B cell (primary cell): ENCODE measurements at regions not wholly inside any gene's neighbourhood (a gene's known extent, or its start where the extent isn't known, plus 50 kb on each side); places are given as distances from the start of the nearest gene placed in this dataset.

Source experiments
- ATAC-seq: fragments of 200-7000 bp; cut with Tn5 transposase; one replicate; pipeline ENCODE4 v1.10.0; 2021; ENCODE audit warnings: low read depth, mild to moderate bottlenecking, moderate number of reproducible peaks, moderate library complexity
- CTCF ChIA-PET: fragments of 350-600 bp; sonication (Branson Sonifier 250); formaldehyde crosslinking; loops from one replicate; lab custom pipeline; 2021; ENCODE audit warnings: antibody characterized with exemption, inconsistent platforms; lab: Charles Lee
- POLR2A ChIA-PET: fragments of 350-600 bp; sonication (Branson Sonifier 250); formaldehyde crosslinking; loops from one replicate; lab custom pipeline; 2021; ENCODE audit warnings: antibody characterized with exemption; lab: Charles Lee
- DNase-seq: peaks from one replicate; pipeline ENCODE4 v3.0.0; 2013
- H2AFZ ChIP-seq: 2 replicates; pipeline ENCODE4 v1.6.1; 2012; ENCODE audit warnings: mild to moderate bottlenecking, low read depth, low read length; ENCODE audit not compliant: insufficient read depth, poor library complexity, severe bottlenecking
- H3K27ac ChIP-seq, 2 donors: 1 replicate in 1 of 2; 2 replicates in 1 of 2; pipeline ENCODE4 v1.5.1; 2012 to 2013; ENCODE audit warnings: low read length in 2 of 2, mild to moderate bottlenecking in 2 of 2, moderate library complexity in 1 of 2
- H3K27me3 ChIP-seq, 4 experiments: fragments of 200-600 bp in 1 of 4; sonication (generic) in 1 of 4; replicated peaks in 1 of 4; 1 replicate in 2 of 4; 2 replicates in 2 of 4; pipeline versions ENCODE4 v1.6.1 to v1.7.0; 2013 to 2016; ENCODE audit warnings: low read length in 3 of 4, mild to moderate bottlenecking in 2 of 4, mixed read lengths in 1 of 4, moderate library complexity in 1 of 4; ENCODE audit not compliant: insufficient read depth in 4 of 4, control insufficient read depth in 3 of 4; ENCODE audit errors: control extremely low read depth in 1 of 4
- H3K36me3 ChIP-seq, 2 experiments: replicated peaks in 1 of 2; 1 replicate in 1 of 2; 2 replicates in 1 of 2; pipeline versions ENCODE4 v1.6.1 to v1.7.1; 2013; ENCODE audit warnings: low read length in 1 of 2; ENCODE audit not compliant: insufficient read depth in 2 of 2, control insufficient read depth in 1 of 2; ENCODE audit errors: control extremely low read depth in 1 of 2, extremely low read depth in 1 of 2
- H3K4me1 ChIP-seq, 2 donors: fragments of 200-600 bp in 1 of 2; sonication (generic) in 1 of 2; 1 replicate in 1 of 2; 2 replicates in 1 of 2; pipeline versions ENCODE4 v1.5.1 to v1.6.1; 2013 to 2017; ENCODE audit warnings: low read length in 2 of 2; ENCODE audit not compliant: control insufficient read depth in 2 of 2, insufficient read depth in 2 of 2
- H3K4me2 ChIP-seq: replicated peaks from 2 replicates; pipeline ENCODE3; 2012; ENCODE audit warnings: mild to moderate bottlenecking, low read depth, low read length; ENCODE audit not compliant: poor library complexity, severe bottlenecking
- H3K4me3 ChIP-seq, 5 experiments: fragments of 200-600 bp in 1 of 5; sonication (generic) in 1 of 5; 1 replicate in 3 of 5; 2 replicates in 2 of 5; pipeline versions ENCODE4 v1.5.1 to v1.7.0; 2011 to 2016; ENCODE audit warnings: low read length in 4 of 5, mild to moderate bottlenecking in 4 of 5, low read depth in 2 of 5, control low read depth in 1 of 5, moderate library complexity in 1 of 5; ENCODE audit not compliant: insufficient read depth in 1 of 5; ENCODE audit errors: control extremely low read depth in 1 of 5, extremely low read depth in 1 of 5
- H3K79me2 ChIP-seq: fragments of 200-600 bp; sonication (generic); one replicate; pipeline ENCODE4 v1.6.0; 2016; ENCODE audit warnings: low read length; ENCODE audit not compliant: control insufficient read depth, insufficient read depth
- H3K9ac ChIP-seq: fragments of 200-600 bp; sonication (generic); 2 replicates; pipeline ENCODE4 v1.6.1; 2017; ENCODE audit warnings: mild to moderate bottlenecking, low read length, moderate library complexity
- H3K9me3 ChIP-seq, 3 donors: one replicate each; pipeline versions ENCODE4 v1.6.1 to v1.7.1; 2013; ENCODE audit warnings: low read length in 2 of 3; ENCODE audit not compliant: control insufficient read depth in 2 of 3, insufficient read depth in 1 of 3; ENCODE audit errors: control extremely low read depth in 1 of 3
- H4K20me1 ChIP-seq: 2 replicates; pipeline ENCODE4 v1.6.0; 2012; ENCODE audit warnings: mild to moderate bottlenecking, low read length; ENCODE audit not compliant: insufficient read depth, control insufficient read depth, poor library complexity, severe bottlenecking
- H3K27ac Mint-ChIP-seq: one replicate; pipeline ENCODE4 v1.8.0; 2021; ENCODE audit warnings: mixed read lengths
- H3K27me3 Mint-ChIP-seq: one replicate; pipeline ENCODE4 v1.8.0; 2021; ENCODE audit warnings: mixed read lengths
- H3K4me1 Mint-ChIP-seq: one replicate; pipeline ENCODE4 v1.8.0; 2021; ENCODE audit warnings: mixed read lengths
- H3K4me3 Mint-ChIP-seq: one replicate; pipeline ENCODE4 v1.8.0; 2021; ENCODE audit warnings: mixed read lengths
- H3K9me3 Mint-ChIP-seq: one replicate; pipeline ENCODE4 v1.8.0; 2022; ENCODE audit warnings: mixed read lengths; ENCODE audit not compliant: insufficient read depth
- CTCF ChIP-seq: fragments of 200-600 bp; IDR thresholded peaks from one replicate; pipeline ENCODE4 v1.8.0; 2022; ENCODE audit warnings: antibody characterized with exemption, mild to moderate bottlenecking
- EZH2 ChIP-seq: IDR thresholded peaks from 2 replicates; pipeline ENCODE4 v1.6.1; 2012; ENCODE audit warnings: borderline replicate concordance, low read depth, mild to moderate bottlenecking, moderate library complexity, low read length; ENCODE audit not compliant: insufficient read depth, poor library complexity, severe bottlenecking
- WGBS: methylation state at CpG from one replicate; pipeline ENCODE4 v1.1.5; 2013; ENCODE audit warnings: missing lambda C conversion rate; ENCODE audit not compliant: insufficient coverage; 5-methylcytosine and 5-hydroxymethylcytosine counted together
- intact Hi-C: fragments of 100-400 bp; cut with micrococcal nuclease; formaldehyde crosslinking; loops from one replicate; pipeline ENCODE4 v1.10.0; 2022

GRCh38 chr7:155162422-155162821 is 92.3 kb downstream of the HTR5A start:
- no peak for DNase-seq
- H3K4me1 Mint-ChIP-seq, result no peaks in the 10 kb centered on the region
- Histone ChIP-seq H3K79me2 (no peaks in the 10 kb centered on the region), H3K27me3 (no peaks in the 10 kb centered on the region), H3K9me3 (no peaks in the 10 kb centered on the region), H3K4me2 (no peak overlapping the region), H3K27ac (no peak overlapping the region), H3K4me1 (no peaks in the 10 kb centered on the region), H3K36me3 (no peaks in the 10 kb centered on the region), H4K20me1 (no peaks in the 10 kb centered on the region), H3K9ac (no peak overlapping the region), H3K4me3 (no peak overlapping the region), H2AFZ (no peak overlapping the region)
- ChIA-PET POLR2A (no interaction called here), CTCF (no interaction called here)
- no peak for ATAC-seq
- no peaks in the 10 kb centered on the region for H3K9me3 Mint-ChIP-seq
- H3K27me3 Mint-ChIP-seq, result peaks cover 15% of the 10 kb centered on the region
- H3K27ac Mint-ChIP-seq, result no peak overlapping the region
- TF ChIP-seq CTCF (no peak), EZH2 (no peak)
- no peak overlapping the region for H3K4me3 Mint-ChIP-seq
- intact Hi-C loops, result no loop called here

- H3K27me3 Mint-ChIP-seq, result peaks cover 20% of the 10 kb centered on the region
- 99% methylated on average over 6 of the region's 7 CpGs for WGBS
These were observed 93.6 kb downstream of the HTR5A start for GRCh38 chr7:155163696-155164095.

More at GRCh38 chr7:155163696-155164095, 93.6 kb downstream of the HTR5A start:
- H3K4me3 ChIP-seq, result no peak overlapping the region
- no peak overlapping the region for H3K9ac ChIP-seq
- H3K27me3 ChIP-seq, result no peaks in the 10 kb centered on the region
- Mint-ChIP-seq H3K27ac (no peak overlapping the region), H3K4me3 (no peak overlapping the region), H3K4me1 (no peaks in the 10 kb centered on the region), H3K9me3 (no peaks in the 10 kb centered on the region)
- no peak overlapping the region for H2AFZ ChIP-seq
- no peaks in the 10 kb centered on the region for H4K20me1 ChIP-seq
- ATAC-seq, result no peak
- no peaks in the 10 kb centered on the region for H3K9me3 ChIP-seq
- POLR2A ChIA-PET, result no interaction called here
- CTCF ChIA-PET, result no interaction called here
- H3K4me2 ChIP-seq, result no peak overlapping the region
- TF ChIP-seq EZH2, result no peak
- no peak for TF ChIP-seq CTCF
- no peak for DNase-seq
- no peaks in the 10 kb centered on the region for H3K79me2 ChIP-seq
- intact Hi-C loops, result no loop called here
- H3K4me1 ChIP-seq, result no peaks in the 10 kb centered on the region
- no peaks in the 10 kb centered on the region for H3K36me3 ChIP-seq
- H3K27ac ChIP-seq, result no peak overlapping the region
